ENCODE measurements at regions not wholly inside any gene's neighbourhood (a gene's known extent, or its start where the extent isn't known, plus 50 kb on each side); places are given as distances from the start of the nearest gene placed in this dataset.

GRCh38 chr1:101301446-101302057, 64.7 kb downstream of the S1PR1 start:
- TF ChIP-seq, protein P1, sequence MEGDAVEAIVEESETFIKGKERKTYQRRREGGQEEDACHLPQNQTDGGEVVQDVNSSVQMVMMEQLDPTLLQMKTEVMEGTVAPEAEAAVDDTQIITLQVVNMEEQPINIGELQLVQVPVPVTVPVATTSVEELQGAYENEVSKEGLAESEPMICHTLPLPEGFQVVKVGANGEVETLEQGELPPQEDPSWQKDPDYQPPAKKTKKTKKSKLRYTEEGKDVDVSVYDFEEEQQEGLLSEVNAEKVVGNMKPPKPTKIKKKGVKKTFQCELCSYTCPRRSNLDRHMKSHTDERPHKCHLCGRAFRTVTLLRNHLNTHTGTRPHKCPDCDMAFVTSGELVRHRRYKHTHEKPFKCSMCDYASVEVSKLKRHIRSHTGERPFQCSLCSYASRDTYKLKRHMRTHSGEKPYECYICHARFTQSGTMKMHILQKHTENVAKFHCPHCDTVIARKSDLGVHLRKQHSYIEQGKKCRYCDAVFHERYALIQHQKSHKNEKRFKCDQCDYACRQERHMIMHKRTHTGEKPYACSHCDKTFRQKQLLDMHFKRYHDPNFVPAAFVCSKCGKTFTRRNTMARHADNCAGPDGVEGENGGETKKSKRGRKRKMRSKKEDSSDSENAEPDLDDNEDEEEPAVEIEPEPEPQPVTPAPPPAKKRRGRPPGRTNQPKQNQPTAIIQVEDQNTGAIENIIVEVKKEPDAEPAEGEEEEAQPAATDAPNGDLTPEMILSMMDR (IDR thresholded peaks at IDR 0.05; ENCODE audit: control extremely low read depth in 1 of 3, insufficient read depth in 1 of 3, low read depth in 1 of 3, low read length in 3 of 3) = no peak
- TF ChIP-seq TAF1 (IDR thresholded peaks at IDR 0.05; ENCODE audit: low read depth, low read length) = no peak
- TF ChIP-seq, protein P2, sequence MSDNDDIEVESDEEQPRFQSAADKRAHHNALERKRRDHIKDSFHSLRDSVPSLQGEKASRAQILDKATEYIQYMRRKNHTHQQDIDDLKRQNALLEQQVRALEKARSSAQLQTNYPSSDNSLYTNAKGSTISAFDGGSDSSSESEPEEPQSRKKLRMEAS (IDR thresholded peaks at IDR 0.05) = no peak
- TF ChIP-seq EP300 (IDR thresholded peaks at IDR 0.05; ENCODE audit: borderline replicate concordance in 1 of 2, low read depth in 2 of 2, low read length in 2 of 2) = no peak
- no peak for TF ChIP-seq ASH2L (IDR thresholded peaks at IDR 0.05; ENCODE audit: low read length)
- no peak for TF ChIP-seq POLR2A (IDR thresholded peaks at IDR 0.05; ENCODE audit: control extremely low read depth in 1 of 2, low read depth in 2 of 2, low read length in 2 of 2)
- no peak for TF ChIP-seq RXRA (IDR thresholded peaks at IDR 0.05; ENCODE audit: insufficient read depth, low read depth, low read length)
